ENCODE measurements at regions not wholly inside any gene's neighbourhood (a gene's known extent, or its start where the extent isn't known, plus 50 kb on each side); places are given as distances from the start of the nearest gene placed in this dataset.

GRCh38 chr6:163777716-163778115 lies 363.2 kb downstream of the QKI start:
- Histone ChIP-seq H3K27ac (ENCODE audit: extremely low read depth, low read depth, low read length) (peak overlapping the region; percentile 82), H3K4me3 (no peak overlapping the region), H3K4me2 (ENCODE audit: insufficient read depth, low read length) (peak overlapping the region; percentile 74), H3K27me3 (ENCODE audit: control insufficient read depth in 2 of 2, insufficient read depth in 2 of 2, low read length in 2 of 2) (no peaks in the 10 kb centered on the region), H2AFZ (ENCODE audit: low read depth, low read length) (peak overlapping the region; percentile 81), H3K9me1 (ENCODE audit: control insufficient read depth, insufficient read depth, low read length) (no peaks in the 10 kb centered on the region), H3K4me1 (replicated peaks in 1 of 2; ENCODE audit: control insufficient read depth in 2 of 2, insufficient read depth in 2 of 2, low read length in 2 of 2) (peaks cover 21 to 33% of the 10 kb centered on the region in 2 experiments; a peak in 4 of 5 replicates), H3K79me2 (ENCODE audit: control insufficient read depth, insufficient read depth, low read length) (no peaks in the 10 kb centered on the region), H3K36me3 (ENCODE audit: control insufficient read depth, insufficient read depth, low read length) (no peaks in the 10 kb centered on the region), H3K9ac (ENCODE audit: insufficient read depth in 1 of 2, low read depth in 2 of 2, low read length in 2 of 2) (peak overlapping the region in 1 of 2 experiments; percentile 67; a peak in 2 of 4 replicates), H3K9me3 (replicated peaks; ENCODE audit: control insufficient read depth, insufficient read depth, low read depth, low read length) (no peaks in the 10 kb centered on the region), H4K20me1 (replicated peaks; ENCODE audit: control insufficient read depth, insufficient read depth, low read length) (no peaks in the 10 kb centered on the region)
- intact Hi-C loops (cut with micrococcal nuclease): loop anchor here (1.0 to 5.0 kb wide), 3 partner anchors 83 to 360 kb away; no protein-coding TSS in a partner anchor
- no peak for FAIRE-seq
- BruUV-seq (replicated peaks): no TSS peak
- 0% methylated on average over 1 of the region's 1 CpG for WGBS (ENCODE audit: insufficient coverage, low coverage, missing lambda C conversion rate)
- in situ Hi-C loops (cut with MboI): no loop called here
- peak; percentile 42 to 62 (median 52) for DNase-seq (ENCODE audit: extremely low read depth in 1 of 4, low spot score in 3 of 4)
- POLR2A ChIA-PET: interaction anchor here (0.6 to 2.1 kb wide), 19 partner anchors 10 to 330 kb away, joined by 3 to 7 read pairs (median 4); no protein-coding TSS in a partner anchor
- CTCF ChIA-PET (ENCODE audit: low intra/inter-chr PET ratio): no interaction called here
- peak; percentile 33 for ATAC-seq
- TF ChIP-seq CBX5 (IDR thresholded peaks at IDR 0.05; ENCODE audit: borderline replicate concordance, low read depth): no peak
- TF ChIP-seq MECOM (CRISPR knock-in tag; IDR thresholded peaks at IDR 0.05): no peak
- no peak for TF ChIP-seq ZFP91 (CRISPR knock-in tag; IDR thresholded peaks at IDR 0.05)
- TF ChIP-seq ZNF384 (IDR thresholded peaks at IDR 0.05; ENCODE audit: low read depth, low read length): no peak
- TF ChIP-seq PHF20 (IDR thresholded peaks at IDR 0.05; ENCODE audit: partially characterized antibody): no peak
- TF ChIP-seq THRAP3 (IDR thresholded peaks at IDR 0.05; ENCODE audit: borderline replicate concordance): 0 out of 2 replicates have a peak, but pooled peaks have one; percentile 26
- TF ChIP-seq PHTF2 (CRISPR knock-in tag; IDR thresholded peaks at IDR 0.05): no peak
- TF ChIP-seq ZNF217 (CRISPR knock-in tag; IDR thresholded peaks at IDR 0.05): no peak
- peak; percentile 4; the same call in 1 of the 2 replicates for TF ChIP-seq GATAD2B (IDR thresholded peaks at IDR 0.05; ENCODE audit: borderline replicate concordance)
- no peak for TF ChIP-seq NCOA6 (IDR thresholded peaks at IDR 0.05)
- TF ChIP-seq HDGF (IDR thresholded peaks at IDR 0.05): 0 out of 2 replicates have a peak, but pooled peaks have one; percentile 22
- peak; percentile 29 for TF ChIP-seq BRD9 (IDR thresholded peaks at IDR 0.05; ENCODE audit: low read depth, partially characterized antibody)
- no peak for TF ChIP-seq ZNF644 (tag; IDR thresholded peaks at IDR 0.05; ENCODE audit: low read depth)
- no peak for TF ChIP-seq ZBTB40 (IDR thresholded peaks at IDR 0.05)
- no peak for TF ChIP-seq ZBTB40 (CRISPR knock-in tag; IDR thresholded peaks at IDR 0.05)

Data from K562 (cell line).